ENCODE measurements at regions not wholly inside any gene's neighbourhood (a gene's known extent, or its start where the extent isn't known, plus 50 kb on each side); places are given as distances from the start of the nearest gene placed in this dataset.
A peak's percentile ranks its signal among the peaks of the same experiment; 100 is the strongest.

GRCh38 chr16:52350031-52350642, 196.8 kb downstream of the TOX3 start:
- BruUV-seq (replicated peaks): no TSS peak
- Histone ChIP-seq H3K27ac (ENCODE audit: extremely low read length, insufficient read depth, low read length) (no peak overlapping the region), H3K4me1 (ENCODE audit: insufficient read depth, low read length) (peaks cover 9% of the 10 kb centered on the region), H3K79me2 (ENCODE audit: insufficient read depth, low read length) (no peaks in the 10 kb centered on the region), H3K36me3 (replicated peaks in 1 of 2; ENCODE audit: control insufficient read depth in 1 of 2, insufficient read depth in 2 of 2, low read length in 2 of 2) (no peaks in the 10 kb centered on the region), H4K20me1 (ENCODE audit: insufficient read depth, low read length) (no peaks in the 10 kb centered on the region), H3K4me3 (replicated peaks in 1 of 3; ENCODE audit: insufficient read depth in 1 of 3, low read depth in 2 of 3, low read length in 3 of 3) (no peak overlapping the region), H2AFZ (ENCODE audit: low read length) (no peak overlapping the region), H3K9me3 (ENCODE audit: low read length) (no peaks in the 10 kb centered on the region), H3K9ac (ENCODE audit: insufficient read depth, low read depth, low read length) (no peak overlapping the region), H3K4me2 (ENCODE audit: low read depth, low read length) (no peak overlapping the region), H3K27me3 (ENCODE audit: control insufficient read depth in 1 of 2, insufficient read depth in 2 of 2, low read length in 2 of 2) (no peaks in the 10 kb centered on the region)
- in situ Hi-C loops (cut with HindIII; ENCODE audit: extremely low pct_ligation_motif_present, low pct_unique_long_range_greater_than_20kb) (no loop called here), intact Hi-C loops (cut with micrococcal nuclease; ENCODE audit: unreplicated experiment) (no loop called here)
- ATAC-seq: no peak
- ChIA-PET CTCF (ENCODE audit: low intra/inter-chr PET ratio, low total read pairs) (no interaction called here), POLR2A (no interaction called here)
- TF ChIP-seq KDM5A (IDR thresholded peaks at IDR 0.05; ENCODE audit: borderline replicate concordance, low read length): no peak
- TF ChIP-seq ZNF546 (CRISPR knock-in tag; conservative IDR thresholded peaks at IDR 0.05): no peak
- TF ChIP-seq ARID2 (CRISPR knock-in tag; IDR thresholded peaks at IDR 0.05; ENCODE audit: borderline replicate concordance): no peak
- TF ChIP-seq ZNF503 (CRISPR knock-in tag; IDR thresholded peaks at IDR 0.05): no peak
- no peak for TF ChIP-seq SP4 (CRISPR knock-in tag; IDR thresholded peaks at IDR 0.05)
- WGBS (ENCODE audit: low lambda C conversion rate): 33% methylated on average over 3 of the region's 3 CpGs
- FAIRE-seq: peak; percentile 36
- no peak for DNase-seq (ENCODE audit: low spot score)

GRCh38 chr16:52346709-52347108, 200.2 kb downstream of the TOX3 start:
- in situ Hi-C loops (cut with HindIII; ENCODE audit: extremely low pct_ligation_motif_present, low pct_unique_long_range_greater_than_20kb): no loop called here
- H3K4me3 ChIP-seq (replicated peaks in 1 of 3; ENCODE audit: insufficient read depth in 1 of 3, low read depth in 2 of 3, low read length in 3 of 3): no peak overlapping the region
- H3K36me3 ChIP-seq (replicated peaks in 1 of 2; ENCODE audit: control insufficient read depth in 1 of 2, insufficient read depth in 2 of 2, low read length in 2 of 2): no peaks in the 10 kb centered on the region
- ChIA-PET POLR2A (no interaction called here), CTCF (ENCODE audit: low intra/inter-chr PET ratio, low total read pairs) (no interaction called here)
- no peaks in the 10 kb centered on the region for H3K79me2 ChIP-seq (ENCODE audit: insufficient read depth, low read length)
- BruUV-seq (replicated peaks): no TSS peak
- no peaks in the 10 kb centered on the region for H3K9me3 ChIP-seq (ENCODE audit: low read length)
- H3K4me1 ChIP-seq (ENCODE audit: insufficient read depth, low read length): peaks cover 9% of the 10 kb centered on the region
- no peak for DNase-seq (ENCODE audit: low spot score)
- no peak overlapping the region for H2AFZ ChIP-seq (ENCODE audit: low read length)
- H4K20me1 ChIP-seq (ENCODE audit: insufficient read depth, low read length): no peaks in the 10 kb centered on the region
- no peak for FAIRE-seq
- H3K27ac ChIP-seq (ENCODE audit: extremely low read length, insufficient read depth, low read length): no peak overlapping the region
- WGBS (ENCODE audit: low lambda C conversion rate): 0% methylated on average over 2 of the region's 2 CpGs
- H3K4me2 ChIP-seq (ENCODE audit: low read depth, low read length): no peak overlapping the region
- intact Hi-C loops (cut with micrococcal nuclease; ENCODE audit: unreplicated experiment): no loop called here
- no peaks in the 10 kb centered on the region for H3K27me3 ChIP-seq (ENCODE audit: control insufficient read depth in 1 of 2, insufficient read depth in 2 of 2, low read length in 2 of 2)
- no peak for ATAC-seq
- H3K9ac ChIP-seq (ENCODE audit: insufficient read depth, low read depth, low read length): no peak overlapping the region
- TF ChIP-seq CEBPB (IDR thresholded peaks at IDR 0.05; ENCODE audit: borderline replicate concordance, low read depth, low read length) (peak; percentile 13; the same call in 1 of the 2 replicates), E2F1 (CRISPR knock-in tag; IDR thresholded peaks at IDR 0.05) (no peak)
